PC-3 (cell line): ENCODE measurements at regions not wholly inside any gene's neighbourhood (a gene's known extent, or its start where the extent isn't known, plus 50 kb on each side); places are given as distances from the start of the nearest gene placed in this dataset.

Experiments used
- EZH2 ChIP-seq: fragments of 300-600 bp; sonication (generic); IDR thresholded peaks from one replicate; pipeline ENCODE4 v1.6.1; 2017; ENCODE audit warnings: antibody characterized with exemption, mild to moderate bottlenecking, low read length; ENCODE audit not compliant: unreplicated experiment
- TF ChIP-seq, protein P1 (sequence below): fragments of 300-600 bp; sonication (generic); conservative IDR thresholded peaks from 2 replicates; pipeline ENCODE4 v1.5.1; 2017; ENCODE audit warnings: antibody characterized with exemption, low read depth, mild to moderate bottlenecking, low read length

DNA sequence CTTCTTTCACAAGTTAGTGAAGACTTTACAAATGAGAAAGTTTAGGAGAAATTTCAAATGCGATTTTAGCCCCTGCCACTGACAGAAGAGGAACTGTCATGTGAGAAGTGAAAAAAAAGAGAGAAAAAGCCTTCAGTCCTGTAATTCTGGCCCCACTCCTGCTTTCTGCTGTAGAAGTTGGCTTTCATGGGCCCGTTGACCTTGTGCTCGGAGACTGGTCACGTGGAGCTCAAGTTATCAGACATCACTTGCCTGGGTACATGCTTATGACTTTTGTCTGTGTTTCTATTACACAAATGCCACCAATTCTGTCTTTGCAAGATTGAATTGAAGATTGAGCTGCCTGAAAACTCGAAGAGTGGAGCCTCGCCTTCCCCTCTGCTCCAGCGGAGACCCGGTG is 749.9 kb downstream of the BCL11A start:
- TF ChIP-seq, protein P1, sequence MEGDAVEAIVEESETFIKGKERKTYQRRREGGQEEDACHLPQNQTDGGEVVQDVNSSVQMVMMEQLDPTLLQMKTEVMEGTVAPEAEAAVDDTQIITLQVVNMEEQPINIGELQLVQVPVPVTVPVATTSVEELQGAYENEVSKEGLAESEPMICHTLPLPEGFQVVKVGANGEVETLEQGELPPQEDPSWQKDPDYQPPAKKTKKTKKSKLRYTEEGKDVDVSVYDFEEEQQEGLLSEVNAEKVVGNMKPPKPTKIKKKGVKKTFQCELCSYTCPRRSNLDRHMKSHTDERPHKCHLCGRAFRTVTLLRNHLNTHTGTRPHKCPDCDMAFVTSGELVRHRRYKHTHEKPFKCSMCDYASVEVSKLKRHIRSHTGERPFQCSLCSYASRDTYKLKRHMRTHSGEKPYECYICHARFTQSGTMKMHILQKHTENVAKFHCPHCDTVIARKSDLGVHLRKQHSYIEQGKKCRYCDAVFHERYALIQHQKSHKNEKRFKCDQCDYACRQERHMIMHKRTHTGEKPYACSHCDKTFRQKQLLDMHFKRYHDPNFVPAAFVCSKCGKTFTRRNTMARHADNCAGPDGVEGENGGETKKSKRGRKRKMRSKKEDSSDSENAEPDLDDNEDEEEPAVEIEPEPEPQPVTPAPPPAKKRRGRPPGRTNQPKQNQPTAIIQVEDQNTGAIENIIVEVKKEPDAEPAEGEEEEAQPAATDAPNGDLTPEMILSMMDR, result no peak
- TF ChIP-seq EZH2, result no peak
